Tibial nerve (tissue), 4 donors: ENCODE measurements at regions not wholly inside any gene's neighbourhood (a gene's known extent, or its start where the extent isn't known, plus 50 kb on each side); places are given as distances from the start of the nearest gene placed in this dataset.

ENCODE experiments used
- DNase-seq, 2 donors: peaks; one replicate each; pipeline ENCODE4 v3.0.0-alpha.2; 2019; ENCODE audit warnings: low spot score in 2 of 2
- H3K27ac ChIP-seq, 4 donors: fragments of 200-600 bp; sonication (generic) in 3 of 4; one replicate each; pipeline ENCODE4 v1.5.1; 2017 to 2019; ENCODE audit warnings: mild to moderate bottlenecking in 1 of 4
- H3K27me3 ChIP-seq, 2 donors: fragments of 200-600 bp; sonication (generic) in 1 of 2; one replicate each; pipeline versions ENCODE4 v1.5.1 to v1.6.0; 2017 to 2019
- H3K36me3 ChIP-seq, 3 donors: fragments of 200-600 bp; sonication (generic); one replicate each; pipeline ENCODE4 v1.5.1; 2018 to 2019
- H3K4me1 ChIP-seq, 4 donors: fragments of 200-600 bp; sonication (generic) in 3 of 4; one replicate each; pipeline ENCODE4 v1.5.1; 2017 to 2019
- H3K4me3 ChIP-seq, 4 donors: fragments of 200-600 bp; sonication (generic) in 3 of 4; one replicate each; pipeline ENCODE4 v1.5.1; 2017 to 2019; ENCODE audit warnings: mild to moderate bottlenecking in 1 of 4, moderate library complexity in 1 of 4
- H3K9me3 ChIP-seq, 4 donors: fragments of 200-600 bp; sonication (generic) in 3 of 4; one replicate each; pipeline ENCODE4 v1.5.1; 2017 to 2019
- CTCF ChIP-seq, 5 experiments: fragments of 200-600 bp in 3 of 5; fragments of 450-650 bp in 2 of 5; sonication (generic) in 3 of 5; IDR thresholded peaks; one replicate each; pipeline ENCODE4 v1.5.1; 2016 to 2019; ENCODE audit warnings: antibody characterized with exemption in 5 of 5, mild to moderate bottlenecking in 3 of 5, moderate library complexity in 2 of 5
- EP300 ChIP-seq, 2 donors: sonication (generic); formaldehyde crosslinking; IDR thresholded peaks; one replicate each; pipeline ENCODE4 v1.6.1; 2017; ENCODE audit warnings: antibody characterized with exemption in 2 of 2, mild to moderate bottlenecking in 1 of 2
- POLR2A ChIP-seq, 2 donors: fragments of 450-650 bp; IDR thresholded peaks; one replicate each; pipeline ENCODE4 v1.6.1; 2017; ENCODE audit warnings: antibody characterized with exemption in 2 of 2, mild to moderate bottlenecking in 2 of 2, moderate library complexity in 2 of 2
- WGBS, 2 donors: methylation state at CpG; one replicate each; pipeline ENCODE4 v1.1.5; 2018; 5-methylcytosine and 5-hydroxymethylcytosine counted together

- Histone ChIP-seq H3K4me3 (no peak overlapping the region), H3K27me3 (no peaks in the 10 kb centered on the region), H3K27ac (no peak overlapping the region), H3K4me1 (no peaks in the 10 kb centered on the region), H3K9me3 (no peaks in the 10 kb centered on the region), H3K36me3 (no peaks in the 10 kb centered on the region)
- TF ChIP-seq POLR2A (IDR thresholded peaks at IDR 0.05) (no peak), CTCF (IDR thresholded peaks at IDR 0.05) (no peak), EP300 (IDR thresholded peaks at IDR 0.05) (no peak)
- no peak for DNase-seq
- WGBS, 2 donors = 92 to 97% methylated on average over 2 of the region's 2 CpGs
These were observed 182.9 kb downstream of the SREK1 start for GRCh38 chr5:66327008-66327407.

- WGBS, 2 donors = 77 to 84% methylated on average over 3 of the region's 3 CpGs
- no peak for TF ChIP-seq POLR2A (IDR thresholded peaks at IDR 0.05)
- TF ChIP-seq EP300 (IDR thresholded peaks at IDR 0.05) = no peak
- no peak for TF ChIP-seq CTCF (IDR thresholded peaks at IDR 0.05)
- no peak overlapping the region for H3K27ac ChIP-seq
These were observed 185.0 kb downstream of the SREK1 start for GRCh38 chr5:66329078-66329477.

GRCh38 chr5:66333192-66333591, 189.1 kb downstream of the SREK1 start:
- H3K27ac ChIP-seq = no peak overlapping the region
- H3K9me3 ChIP-seq = no peaks in the 10 kb centered on the region
- no peak for DNase-seq
- no peak overlapping the region for H3K4me3 ChIP-seq
- H3K27me3 ChIP-seq = no peaks in the 10 kb centered on the region
- no peak for TF ChIP-seq CTCF (IDR thresholded peaks at IDR 0.05)
- no peak for TF ChIP-seq EP300 (IDR thresholded peaks at IDR 0.05)
- TF ChIP-seq POLR2A (IDR thresholded peaks at IDR 0.05) = no peak
- no peaks in the 10 kb centered on the region for H3K36me3 ChIP-seq
- WGBS, 2 donors = 86 to 90% methylated on average over 3 of the region's 3 CpGs
- no peaks in the 10 kb centered on the region for H3K4me1 ChIP-seq

More at GRCh38 chr5:66329078-66329477, 185.0 kb downstream of the SREK1 start:
- H3K4me3 ChIP-seq = no peak overlapping the region
- no peaks in the 10 kb centered on the region for H3K36me3 ChIP-seq
- no peak for DNase-seq
- no peaks in the 10 kb centered on the region for H3K27me3 ChIP-seq
- H3K4me1 ChIP-seq = no peaks in the 10 kb centered on the region
- H3K9me3 ChIP-seq = no peaks in the 10 kb centered on the region

- H3K36me3 ChIP-seq = no peaks in the 10 kb centered on the region
- no peak overlapping the region for H3K27ac ChIP-seq
- no peak for DNase-seq
- no peak overlapping the region for H3K4me3 ChIP-seq
- no peaks in the 10 kb centered on the region for H3K4me1 ChIP-seq
- TF ChIP-seq POLR2A (IDR thresholded peaks at IDR 0.05) (no peak), CTCF (IDR thresholded peaks at IDR 0.05) (no peak), EP300 (IDR thresholded peaks at IDR 0.05) (no peak)
- H3K27me3 ChIP-seq = no peaks in the 10 kb centered on the region
- no peaks in the 10 kb centered on the region for H3K9me3 ChIP-seq
- WGBS, 2 donors = 72 to 73% methylated on average over 11 of the region's 11 CpGs
These were observed 193.6 kb downstream of the SREK1 start for GRCh38 chr5:66337626-66338226.

- Histone ChIP-seq H3K36me3 (no peaks in the 10 kb centered on the region), H3K4me1 (no peaks in the 10 kb centered on the region), H3K9me3 (no peaks in the 10 kb centered on the region), H3K4me3 (no peak overlapping the region), H3K27me3 (no peaks in the 10 kb centered on the region), H3K27ac (no peak overlapping the region)
- TF ChIP-seq EP300 (IDR thresholded peaks at IDR 0.05) (no peak), POLR2A (IDR thresholded peaks at IDR 0.05) (no peak), CTCF (IDR thresholded peaks at IDR 0.05) (no peak)
- 62 to 86% methylated on average over 2 of the region's 2 CpGs for WGBS, 2 donors
- DNase-seq = no peak
These were observed 194.7 kb downstream of the SREK1 start for GRCh38 chr5:66338828-66339227.
